ENCODE measurements at regions not wholly inside any gene's neighbourhood (a gene's known extent, or its start where the extent isn't known, plus 50 kb on each side); places are given as distances from the start of the nearest gene placed in this dataset.

GRCh38 chr1:87918398-87918797 is 589.7 kb downstream of the LMO4 start:
- no CpG with 5 or more reads among the region's 1 CpG for WGBS (ENCODE audit: insufficient coverage)
- no peak overlapping the region for H3K27ac Mint-ChIP-seq
- H3K27ac ChIP-seq (ENCODE audit: low read depth in 1 of 2, low read length in 2 of 2): no peak overlapping the region
- H3K9me3 ChIP-seq (replicated peaks in 1 of 2; ENCODE audit: control insufficient read depth in 1 of 2, insufficient read depth in 1 of 2, low read length in 2 of 2): peaks cover 0 to 11% of the 10 kb centered on the region in 2 donors
- intact Hi-C loops (cut with micrococcal nuclease): no loop called here
- no peaks in the 10 kb centered on the region for H3K27me3 ChIP-seq (ENCODE audit: control insufficient read depth in 2 of 2, insufficient read depth in 2 of 2, low read length in 2 of 2)
- H3K36me3 ChIP-seq (replicated peaks in 1 of 2; ENCODE audit: control insufficient read depth in 1 of 2, insufficient read depth in 2 of 2, low read length in 2 of 2): no peaks in the 10 kb centered on the region
- no peak overlapping the region for H3K9ac ChIP-seq (ENCODE audit: insufficient read depth, low read length, poor library complexity, severe bottlenecking)
- no peaks in the 10 kb centered on the region for H3K4me1 ChIP-seq (ENCODE audit: control insufficient read depth in 1 of 2, insufficient read depth in 2 of 2, low read length in 2 of 2)
- peaks cover 0 to 4% (median under 1%) of the 10 kb centered on the region in 3 donors for H3K27me3 Mint-ChIP-seq (ENCODE audit: low read depth in 3 of 3)
- no peak for DNase-seq
- no peak overlapping the region for H2AFZ ChIP-seq (ENCODE audit: insufficient read depth, low read depth, low read length, poor library complexity, severe bottlenecking)
- H3K36me3 Mint-ChIP-seq: peaks cover 0 to 3% of the 10 kb centered on the region in 2 donors
- TF ChIP-seq CTCF (IDR thresholded peaks at IDR 0.05): no peak
- no peak overlapping the region for H3K4me3 Mint-ChIP-seq
- no peaks in the 10 kb centered on the region for H3K79me2 ChIP-seq (ENCODE audit: insufficient read depth, low read length)
- no peaks in the 10 kb centered on the region for H4K20me1 ChIP-seq (ENCODE audit: insufficient read depth, low read length)
- no peak overlapping the region for H3K4me3 ChIP-seq (replicated peaks in 1 of 3; ENCODE audit: low read depth in 2 of 3, low read length in 3 of 3)
- H3K9me3 Mint-ChIP-seq: peaks cover 4 to 11% (median 7%) of the 10 kb centered on the region in 7 donors
- H3K4me1 Mint-ChIP-seq: no peaks in the 10 kb centered on the region
- no peak overlapping the region for H3K4me2 ChIP-seq (replicated peaks; ENCODE audit: extremely low read depth, low read length, poor library complexity, severe bottlenecking)

GRCh38 chr1:87922885-87923284 is 594.2 kb downstream of the LMO4 start:
- H3K27ac Mint-ChIP-seq: no peak overlapping the region
- intact Hi-C loops (cut with micrococcal nuclease): no loop called here
- WGBS (ENCODE audit: insufficient coverage): no CpG with 5 or more reads among the region's 2 CpGs

More at GRCh38 chr1:87922885-87923284, 594.2 kb downstream of the LMO4 start:
- Histone ChIP-seq H4K20me1 (ENCODE audit: insufficient read depth, low read length) (no peaks in the 10 kb centered on the region), H3K79me2 (ENCODE audit: insufficient read depth, low read length) (no peaks in the 10 kb centered on the region), H3K9me3 (replicated peaks in 1 of 2; ENCODE audit: control insufficient read depth in 1 of 2, insufficient read depth in 1 of 2, low read length in 2 of 2) (no peaks in the 10 kb centered on the region), H3K4me2 (replicated peaks; ENCODE audit: extremely low read depth, low read length, poor library complexity, severe bottlenecking) (no peak overlapping the region), H3K4me3 (replicated peaks in 1 of 3; ENCODE audit: low read depth in 2 of 3, low read length in 3 of 3) (no peak overlapping the region), H3K27me3 (ENCODE audit: control insufficient read depth in 2 of 2, insufficient read depth in 2 of 2, low read length in 2 of 2) (no peaks in the 10 kb centered on the region), H3K36me3 (replicated peaks in 1 of 2; ENCODE audit: control insufficient read depth in 1 of 2, insufficient read depth in 2 of 2, low read length in 2 of 2) (no peaks in the 10 kb centered on the region), H2AFZ (ENCODE audit: insufficient read depth, low read depth, low read length, poor library complexity, severe bottlenecking) (no peak overlapping the region), H3K27ac (ENCODE audit: low read depth in 1 of 2, low read length in 2 of 2) (no peak overlapping the region), H3K4me1 (ENCODE audit: control insufficient read depth in 1 of 2, insufficient read depth in 2 of 2, low read length in 2 of 2) (no peaks in the 10 kb centered on the region), H3K9ac (ENCODE audit: insufficient read depth, low read length, poor library complexity, severe bottlenecking) (no peak overlapping the region)
- Mint-ChIP-seq H3K4me3 (no peak overlapping the region), H3K36me3 (no peaks in the 10 kb centered on the region), H3K27me3 (ENCODE audit: low read depth in 3 of 3) (peaks cover 0 to 1% (median 0%) of the 10 kb centered on the region in 3 donors), H3K4me1 (no peaks in the 10 kb centered on the region), H3K9me3 (peaks cover 0 to 3% (median 0%) of the 10 kb centered on the region in 7 donors)
- TF ChIP-seq CTCF (IDR thresholded peaks at IDR 0.05): no peak
- no peak for DNase-seq

All from CD14-positive monocyte (primary cell).